GM20000 (cell line): ENCODE measurements at regions not wholly inside any gene's neighbourhood (a gene's known extent, or its start where the extent isn't known, plus 50 kb on each side); places are given as distances from the start of the nearest gene placed in this dataset.

Experiments used
- DNase-seq: peaks from one replicate; pipeline ENCODE4 v3.0.0; 2012; ENCODE audit warnings: low spot score
- CTCF ChIP-seq: IDR thresholded peaks from 2 replicates; pipeline ENCODE4 v1.5.1; 2012; ENCODE audit warnings: mild to moderate bottlenecking, control low read depth; ENCODE audit errors: extremely low read depth, missing control alignments

DNA sequence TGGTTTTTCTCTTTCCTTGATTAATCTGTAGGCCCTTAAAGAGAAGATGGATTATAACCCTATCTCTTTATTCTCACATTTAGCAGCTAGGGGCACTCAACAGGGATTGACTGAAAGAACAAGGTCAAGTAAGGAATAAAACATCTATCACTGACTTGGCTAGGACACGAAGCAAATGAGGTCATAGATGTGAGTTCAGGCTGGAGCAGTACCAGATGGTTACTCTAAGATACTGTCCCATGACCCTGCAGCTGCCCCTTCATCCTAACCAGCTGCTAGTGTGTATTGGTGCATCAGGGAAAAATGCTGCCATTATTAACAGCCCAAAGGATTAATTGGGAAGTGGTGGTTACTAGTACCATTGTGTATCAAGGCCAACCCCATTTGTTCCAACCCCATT is 221.9 kb downstream of the CTH start:
- TF ChIP-seq CTCF = no peak
- DNase-seq = no peak

- DNase-seq = no peak
- no peak for TF ChIP-seq CTCF
Observed at GRCh38 chr1:70635868-70636267, 224.8 kb downstream of the CTH start.

- no peak for TF ChIP-seq CTCF
- DNase-seq = no peak
Observed at GRCh38 chr1:70641868-70642267, 230.8 kb downstream of the CTH start.

DNA sequence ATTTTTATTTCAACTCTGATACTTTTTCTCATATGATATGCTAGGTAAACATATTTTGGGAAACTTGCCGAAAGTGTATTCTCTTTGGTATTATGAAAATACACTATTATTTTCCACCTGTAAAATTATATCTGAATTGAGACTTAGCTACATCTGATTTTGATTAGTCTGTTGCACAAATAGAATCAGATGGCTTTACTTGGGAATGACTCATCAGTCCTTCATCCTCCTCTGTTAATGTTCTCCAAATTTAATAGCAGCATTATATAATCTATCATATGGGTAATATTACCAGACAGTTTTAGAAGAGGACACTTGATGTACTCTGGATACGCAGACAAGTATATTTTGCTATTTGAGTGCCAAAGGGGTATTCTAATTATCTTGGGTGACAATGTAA is 245.3 kb downstream of the CTH start:
- no peak for DNase-seq
- no peak for TF ChIP-seq CTCF

GRCh38 chr1:70659891-70660290 is 248.8 kb downstream of the CTH start:
- TF ChIP-seq CTCF = no peak
- no peak for DNase-seq

GRCh38 chr1:70666381-70667140 is 255.5 kb downstream of the CTH start:
- no peak for TF ChIP-seq CTCF
- no peak for DNase-seq

DNA sequence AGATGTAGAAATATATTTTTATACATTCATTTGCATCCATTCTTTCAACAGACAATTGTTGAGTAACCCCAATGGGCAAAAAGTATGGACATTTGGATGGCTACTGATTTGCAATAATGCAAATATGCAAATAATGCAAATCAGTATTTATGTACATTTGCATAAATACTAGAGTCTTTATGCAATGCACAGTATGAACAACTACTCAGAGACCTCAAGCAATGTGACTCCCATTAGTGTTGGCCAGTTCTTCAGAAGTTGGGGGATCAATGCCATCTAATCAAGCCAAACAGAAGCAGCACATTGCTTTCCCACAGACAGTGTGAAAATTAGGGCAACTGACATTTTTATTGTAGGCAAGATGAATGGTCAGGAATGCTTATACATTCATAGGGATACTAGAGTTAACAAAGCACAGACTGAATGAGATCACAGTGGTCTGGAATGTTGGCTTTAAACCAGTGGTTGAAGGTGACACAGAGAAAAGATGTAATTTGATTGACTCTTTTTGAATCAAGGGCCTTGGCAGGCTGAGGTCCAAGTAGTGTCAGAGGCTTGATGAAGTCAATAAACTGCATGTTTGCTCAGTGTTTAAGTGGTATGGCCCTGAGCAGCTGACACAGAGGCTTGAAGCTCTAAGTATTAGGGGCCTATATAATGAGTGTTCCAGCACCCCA is 256.6 kb downstream of the CTH start:
- DNase-seq = no peak
- no peak for TF ChIP-seq CTCF
